HCT116 (cell line): ENCODE measurements at regions not wholly inside any gene's neighbourhood (a gene's known extent, or its start where the extent isn't known, plus 50 kb on each side); places are given as distances from the start of the nearest gene placed in this dataset.

ENCODE experiments used
- ATAC-seq: fragments of 200-7000 bp; cut with Tn5 transposase; 2 replicates; pipeline ENCODE4 v1.9.1; 2020; ENCODE audit warnings: mild to moderate bottlenecking, moderate library complexity
- BruUV-seq: library from RNA; stranded (reverse); fragments of 400-500 nt; replicated peaks from 2 replicates; lab custom pipeline; 2021; lab: Mats Ljungman, UMichigan
- CTCF ChIA-PET: fragments of 300-600 bp; sonication (Branson Sonifier 250); formaldehyde crosslinking; loops from one replicate; lab custom pipeline; 2021; ENCODE audit warnings: antibody characterized with exemption; lab: Charles Lee
- POLR2A ChIA-PET: fragments of 300-600, 350-600 bp; sonication (Branson Sonifier 250); formaldehyde crosslinking; loops from one replicate; lab custom pipeline; 2021; ENCODE audit warnings: antibody characterized with exemption; lab: Charles Lee
- RAD21 ChIA-PET, 2 experiments: fragments of 300-600 bp; sonication (Branson Sonifier 250); formaldehyde crosslinking; loops; one replicate each; lab custom pipeline; 2023; ENCODE audit warnings: low total read pairs in 2 of 2; ENCODE audit not compliant: uncharacterized antibody in 2 of 2, unreplicated experiment in 2 of 2, low non-redundant PET in 1 of 2; lab: Charles Lee
- DNase-seq: peaks from one replicate; pipeline ENCODE4 v3.0.0-alpha.2; 2010; ENCODE audit warnings: low read depth, low spot score
- H2AFZ ChIP-seq: fragments of 200-600 bp; shearing (Covaris generic), sonication (generic); 2 replicates; pipeline ENCODE4 v1.6.1; 2017; ENCODE audit warnings: low read depth, mixed run types, mixed read lengths, antibody characterized with exemption, low read length; ENCODE audit not compliant: poor library complexity, severe bottlenecking
- H3K27ac ChIP-seq: 2 replicates; pipeline ENCODE4 v1.5.1; 2012; ENCODE audit warnings: low read depth, low read length
- H3K27me3 ChIP-seq: fragments of 200-600 bp; sonication (generic); 2 replicates; pipeline ENCODE4 v1.6.1; 2016; ENCODE audit warnings: mixed run types, low read length, mixed read lengths; ENCODE audit not compliant: insufficient read depth
- H3K36me3 ChIP-seq, 2 experiments: fragments of 200-500 bp in 1 of 2; fragments of 200-600 bp in 1 of 2; sonication (Bioruptor generic) in 1 of 2; sonication (generic) in 1 of 2; 2 replicates each; pipeline versions ENCODE4 v1.5.1 to v1.6.1; 2014 to 2016; ENCODE audit warnings: low read length in 2 of 2, inconsistent platforms in 1 of 2, mixed read lengths in 1 of 2, mixed run types in 1 of 2; ENCODE audit not compliant: insufficient read depth in 2 of 2, control insufficient read depth in 1 of 2
- H3K4me1 ChIP-seq, 2 experiments: fragments of 200-600 bp in 1 of 2; sonication (generic) in 1 of 2; 2 replicates each; pipeline versions ENCODE4 v1.5.1 to v1.6.1; 2012 to 2017; ENCODE audit warnings: low read length in 2 of 2, inconsistent platforms in 1 of 2, mild to moderate bottlenecking in 1 of 2, mixed read lengths in 1 of 2, mixed run types in 1 of 2, moderate library complexity in 1 of 2; ENCODE audit not compliant: insufficient read depth in 2 of 2, control insufficient read depth in 1 of 2
- H3K4me2 ChIP-seq: fragments of 200-600 bp; sonication (generic); 2 replicates; pipeline ENCODE4 v1.6.1; 2017; ENCODE audit warnings: mixed run types, low read length, mixed read lengths
- H3K4me3 ChIP-seq, 2 experiments: fragments of 200-600 bp in 1 of 2; sonication (generic) in 1 of 2; replicated peaks in 1 of 2; 2 replicates each; pipeline ENCODE4 v1.5.1; 2011 to 2016; ENCODE audit warnings: low read length in 2 of 2, control low read depth in 1 of 2, low read depth in 1 of 2, mild to moderate bottlenecking in 1 of 2, mixed read lengths in 1 of 2, mixed run types in 1 of 2
- H3K79me2 ChIP-seq: fragments of 200-600 bp; sonication (generic); 2 replicates; pipeline ENCODE4 v1.6.1; 2017; ENCODE audit warnings: mild to moderate bottlenecking, mixed run types, low read length, moderate library complexity, mixed read lengths; ENCODE audit not compliant: insufficient read depth
- H3K9ac ChIP-seq: fragments of 200-600 bp; sonication (generic); 2 replicates; pipeline ENCODE4 v1.6.1; 2016; ENCODE audit warnings: low read length, mixed read lengths
- H3K9me2 ChIP-seq: fragments of 200-600 bp; sonication (generic), shearing (Covaris generic); 2 replicates; pipeline ENCODE4 v1.6.1; 2017; ENCODE audit warnings: mixed run types, mild to moderate bottlenecking, moderate library complexity; ENCODE audit not compliant: insufficient read depth
- H3K9me3 ChIP-seq, 2 experiments: fragments of 200-500 bp in 1 of 2; fragments of 200-600 bp in 1 of 2; sonication (Bioruptor generic) in 1 of 2; sonication (generic) in 1 of 2; 2 replicates each; pipeline ENCODE4 v1.6.1; 2014 to 2017; ENCODE audit warnings: low read length in 2 of 2, mixed read lengths in 2 of 2, inconsistent platforms in 1 of 2, low read depth in 1 of 2, mild to moderate bottlenecking in 1 of 2, mixed run types in 1 of 2, moderate library complexity in 1 of 2; ENCODE audit not compliant: control insufficient read depth in 1 of 2, insufficient read depth in 1 of 2
- H4K20me1 ChIP-seq: fragments of 200-600 bp; sonication (generic), shearing (Covaris generic); 2 replicates; pipeline ENCODE4 v1.6.1; 2017; ENCODE audit warnings: mixed run types, mild to moderate bottlenecking, moderate library complexity; ENCODE audit not compliant: insufficient read depth
- EGR1 ChIP-seq: IDR thresholded peaks from 2 replicates; pipeline ENCODE4 v1.6.1; 2012; ENCODE audit warnings: low read depth
- ELF1 ChIP-seq: IDR thresholded peaks from 2 replicates; pipeline ENCODE4 v1.6.1; 2012; ENCODE audit warnings: low read depth, borderline replicate concordance
- EZH2 ChIP-seq: fragments of 200-600 bp; sonication (generic); IDR thresholded peaks from 2 replicates; pipeline ENCODE4 v1.6.1; 2017; ENCODE audit warnings: antibody characterized with exemption, mixed run types
- EZH2phosphoT487 ChIP-seq: fragments of 200-600 bp; IDR thresholded peaks from 2 replicates; pipeline ENCODE4 v1.6.1; 2018; ENCODE audit warnings: antibody characterized with exemption, borderline replicate concordance
- JUND ChIP-seq: IDR thresholded peaks from 2 replicates; pipeline ENCODE4 v1.6.1; 2012
- POLR2AphosphoS5 ChIP-seq: IDR thresholded peaks from 2 replicates; pipeline ENCODE4 v1.6.1; 2011; ENCODE audit warnings: mild to moderate bottlenecking, low read depth, low read length, moderate library complexity
- SP1 ChIP-seq: IDR thresholded peaks from 2 replicates; pipeline ENCODE4 v1.6.1; 2012; ENCODE audit warnings: low read depth
- SRF ChIP-seq: IDR thresholded peaks from 2 replicates; pipeline ENCODE4 v1.6.1; 2012; ENCODE audit warnings: low read depth
- TCF7L2 ChIP-seq: IDR thresholded peaks from 2 replicates; pipeline ENCODE4 v1.7.0; 2011; ENCODE audit warnings: borderline replicate concordance, inconsistent platforms; ENCODE audit not compliant: insufficient read depth, insufficient read length; ENCODE audit errors: extremely low read depth
- YY1 ChIP-seq: IDR thresholded peaks from 2 replicates; pipeline ENCODE4 v1.6.1; 2011; ENCODE audit warnings: low read length, low read depth, moderate library complexity, mild to moderate bottlenecking; ENCODE audit not compliant: insufficient replicate concordance; ENCODE audit errors: extremely low read depth
- intact Hi-C: fragments of 100-400 bp; cut with micrococcal nuclease; formaldehyde crosslinking; loops from 2 replicates; pipeline ENCODE4 v1.10.0; 2022
- TF ChIP-seq, protein P1 (sequence below): IDR thresholded peaks from 2 replicates; pipeline ENCODE4 v1.6.1; 2012
- TF ChIP-seq, protein P2 (sequence below): IDR thresholded peaks from 2 replicates; pipeline ENCODE4 v1.6.1; 2012

DNA sequence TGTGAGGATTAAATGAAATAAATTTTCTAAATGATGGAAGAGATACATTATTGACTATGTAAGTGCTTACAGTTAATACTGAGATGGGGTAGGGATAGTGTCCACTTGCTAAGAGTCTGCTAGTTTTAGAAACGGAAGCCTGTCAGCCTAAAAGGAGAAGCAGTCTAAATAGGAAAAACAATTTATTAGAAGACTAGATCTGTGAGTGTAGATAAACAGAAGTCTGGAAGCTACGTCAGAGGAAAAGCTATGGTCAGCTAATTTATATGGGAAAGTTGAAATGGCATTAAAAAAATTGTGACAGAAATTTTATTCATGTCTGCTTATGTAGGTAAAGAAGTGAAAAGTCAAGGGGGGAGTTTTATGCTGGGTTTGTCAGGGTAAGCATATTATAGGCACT, 1338.4 kb upstream of the CHAC2 start:
- Histone ChIP-seq H3K9me2 (no peaks in the 10 kb centered on the region), H3K9me3 (no peaks in the 10 kb centered on the region), H2AFZ (no peak overlapping the region), H3K4me2 (no peak overlapping the region), H3K4me1 (no peaks in the 10 kb centered on the region)
- RAD21 ChIA-PET, result no interaction called here
- no peak for DNase-seq
- TF ChIP-seq, protein P1, sequence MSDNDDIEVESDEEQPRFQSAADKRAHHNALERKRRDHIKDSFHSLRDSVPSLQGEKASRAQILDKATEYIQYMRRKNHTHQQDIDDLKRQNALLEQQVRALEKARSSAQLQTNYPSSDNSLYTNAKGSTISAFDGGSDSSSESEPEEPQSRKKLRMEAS, result no peak
- TF ChIP-seq JUND, result no peak
- TF ChIP-seq SRF, result no peak
- no peak for TF ChIP-seq EGR1
- no peak for TF ChIP-seq EZH2
- no peak for TF ChIP-seq ELF1
- TF ChIP-seq, protein P2, sequence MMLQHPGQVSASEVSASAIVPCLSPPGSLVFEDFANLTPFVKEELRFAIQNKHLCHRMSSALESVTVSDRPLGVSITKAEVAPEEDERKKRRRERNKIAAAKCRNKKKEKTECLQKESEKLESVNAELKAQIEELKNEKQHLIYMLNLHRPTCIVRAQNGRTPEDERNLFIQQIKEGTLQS, result no peak
- TF ChIP-seq EZH2phosphoT487, result no peak
- no peak for TF ChIP-seq TCF7L2
- TF ChIP-seq SP1, result no peak
- no peak for TF ChIP-seq POLR2AphosphoS5
- TF ChIP-seq, all 23 proteins: peak for 0
- ATAC-seq, result no peak
- no peaks in the 10 kb centered on the region for H3K27me3 ChIP-seq
- no peak overlapping the region for H3K9ac ChIP-seq
- BruUV-seq, result no TSS peak
- H3K36me3 ChIP-seq, result no peaks in the 10 kb centered on the region
- H3K4me3 ChIP-seq, result no peak overlapping the region
- ChIA-PET POLR2A (no interaction called here), CTCF (no interaction called here)
- no peak overlapping the region for H3K27ac ChIP-seq
- H3K79me2 ChIP-seq, result no peaks in the 10 kb centered on the region
- intact Hi-C loops, result no loop called here
- no peaks in the 10 kb centered on the region for H4K20me1 ChIP-seq

DNA sequence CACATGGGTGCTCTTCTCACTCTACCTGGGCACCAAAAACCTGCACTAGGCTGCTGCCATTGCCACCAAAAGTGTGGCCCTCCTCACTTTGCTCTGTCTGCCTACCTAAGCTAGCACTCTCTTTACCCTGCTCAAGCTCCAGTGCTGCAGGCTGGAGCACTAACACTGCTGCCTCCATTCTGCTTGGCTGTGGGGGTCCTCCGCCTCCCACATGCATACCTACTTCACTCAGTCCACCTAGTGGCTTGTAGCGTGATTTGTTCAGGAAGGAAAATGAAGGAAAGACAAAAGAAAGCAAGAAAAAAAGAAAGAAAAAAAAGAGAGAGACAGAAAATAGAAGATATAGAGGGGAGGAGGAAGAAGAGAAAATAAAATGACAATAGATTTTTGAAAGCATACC, 1339.4 kb upstream of the CHAC2 start:
- Histone ChIP-seq H3K4me2 (no peak overlapping the region), H3K79me2 (no peaks in the 10 kb centered on the region), H3K4me3 (no peak overlapping the region), H3K9me3 (no peaks in the 10 kb centered on the region), H3K36me3 (no peaks in the 10 kb centered on the region), H3K27ac (no peak overlapping the region), H3K9me2 (no peaks in the 10 kb centered on the region), H3K27me3 (no peaks in the 10 kb centered on the region), H4K20me1 (no peaks in the 10 kb centered on the region), H2AFZ (no peak overlapping the region), H3K4me1 (no peaks in the 10 kb centered on the region)
- ChIA-PET POLR2A (no interaction called here), CTCF (no interaction called here), RAD21 (no interaction called here)
- ATAC-seq, result no peak
- intact Hi-C loops, result no loop called here
- no TSS peak for BruUV-seq
- DNase-seq, result no peak
- TF ChIP-seq YY1, result no peak
- TF ChIP-seq, all 23 proteins: peak for 0
- no peak overlapping the region for H3K9ac ChIP-seq
